LNCAP (cell line): ENCODE measurements at regions not wholly inside any gene's neighbourhood (a gene's known extent, or its start where the extent isn't known, plus 50 kb on each side); places are given as distances from the start of the nearest gene placed in this dataset.

Experiments
- TF ChIP-seq, protein P1 (sequence below): fragments of 450-650 bp; IDR thresholded peaks from 2 replicates; pipeline ENCODE4 v1.5.1; 2017; ENCODE audit warnings: mild to moderate bottlenecking

DNA sequence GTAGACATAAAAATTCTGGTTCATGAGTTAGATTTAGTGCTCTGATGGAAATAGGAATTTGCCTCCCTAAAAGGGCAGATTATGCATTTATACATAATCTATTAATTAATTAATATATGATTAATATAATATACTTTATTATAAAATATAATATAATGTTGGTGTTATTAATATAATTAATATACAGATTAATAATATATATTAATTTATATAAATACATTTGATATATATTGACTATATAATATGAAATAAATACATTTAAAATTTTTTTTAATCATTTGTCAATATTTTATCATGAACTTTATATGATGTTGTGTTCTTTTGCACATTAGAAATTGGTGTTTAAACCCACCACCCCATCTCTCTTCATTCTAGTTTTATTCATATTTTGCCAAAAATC is 652.1 kb upstream of the ZNF804A start:
- TF ChIP-seq, protein P1, sequence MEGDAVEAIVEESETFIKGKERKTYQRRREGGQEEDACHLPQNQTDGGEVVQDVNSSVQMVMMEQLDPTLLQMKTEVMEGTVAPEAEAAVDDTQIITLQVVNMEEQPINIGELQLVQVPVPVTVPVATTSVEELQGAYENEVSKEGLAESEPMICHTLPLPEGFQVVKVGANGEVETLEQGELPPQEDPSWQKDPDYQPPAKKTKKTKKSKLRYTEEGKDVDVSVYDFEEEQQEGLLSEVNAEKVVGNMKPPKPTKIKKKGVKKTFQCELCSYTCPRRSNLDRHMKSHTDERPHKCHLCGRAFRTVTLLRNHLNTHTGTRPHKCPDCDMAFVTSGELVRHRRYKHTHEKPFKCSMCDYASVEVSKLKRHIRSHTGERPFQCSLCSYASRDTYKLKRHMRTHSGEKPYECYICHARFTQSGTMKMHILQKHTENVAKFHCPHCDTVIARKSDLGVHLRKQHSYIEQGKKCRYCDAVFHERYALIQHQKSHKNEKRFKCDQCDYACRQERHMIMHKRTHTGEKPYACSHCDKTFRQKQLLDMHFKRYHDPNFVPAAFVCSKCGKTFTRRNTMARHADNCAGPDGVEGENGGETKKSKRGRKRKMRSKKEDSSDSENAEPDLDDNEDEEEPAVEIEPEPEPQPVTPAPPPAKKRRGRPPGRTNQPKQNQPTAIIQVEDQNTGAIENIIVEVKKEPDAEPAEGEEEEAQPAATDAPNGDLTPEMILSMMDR: no peak

DNA sequence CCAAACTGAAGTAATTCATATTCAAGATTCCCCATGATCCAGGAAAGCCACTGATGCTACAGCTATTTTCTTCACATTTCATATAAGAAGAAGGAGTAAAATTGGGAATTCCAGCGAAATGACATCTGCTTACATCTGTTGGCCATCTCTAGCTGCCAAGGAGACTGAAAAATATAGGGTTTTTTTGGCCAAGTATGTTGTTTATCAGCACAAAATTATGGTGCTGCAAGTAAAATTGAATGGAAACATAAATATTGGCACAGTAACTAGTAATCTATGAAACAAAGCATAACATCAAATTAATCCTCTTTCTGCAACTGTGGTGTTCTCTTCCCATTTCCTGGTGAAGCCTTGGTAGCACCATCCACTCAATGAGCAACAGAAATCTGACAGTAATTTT is 649.5 kb upstream of the ZNF804A start:
- TF ChIP-seq, protein P1: no peak

DNA sequence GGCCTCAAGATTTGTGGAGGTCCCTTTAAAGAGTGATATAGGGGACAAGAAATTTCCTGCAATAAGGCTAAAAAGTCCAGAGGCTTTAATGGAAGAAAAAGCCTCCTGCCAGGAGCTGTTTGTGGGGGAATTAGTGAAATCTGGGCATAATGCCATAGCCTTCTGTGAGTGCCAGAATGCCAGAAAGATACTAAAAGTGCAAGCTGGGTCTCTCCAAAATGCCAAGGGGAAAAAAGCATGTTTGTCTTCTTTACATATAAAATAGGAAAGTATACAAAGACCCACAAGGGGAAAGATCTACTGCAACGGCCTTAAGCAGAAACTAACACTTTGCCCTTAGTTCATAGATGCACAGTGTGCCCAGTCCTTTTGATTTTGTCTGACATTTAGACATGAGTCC is 647.7 kb upstream of the ZNF804A start:
- TF ChIP-seq, protein P1: no peak

DNA sequence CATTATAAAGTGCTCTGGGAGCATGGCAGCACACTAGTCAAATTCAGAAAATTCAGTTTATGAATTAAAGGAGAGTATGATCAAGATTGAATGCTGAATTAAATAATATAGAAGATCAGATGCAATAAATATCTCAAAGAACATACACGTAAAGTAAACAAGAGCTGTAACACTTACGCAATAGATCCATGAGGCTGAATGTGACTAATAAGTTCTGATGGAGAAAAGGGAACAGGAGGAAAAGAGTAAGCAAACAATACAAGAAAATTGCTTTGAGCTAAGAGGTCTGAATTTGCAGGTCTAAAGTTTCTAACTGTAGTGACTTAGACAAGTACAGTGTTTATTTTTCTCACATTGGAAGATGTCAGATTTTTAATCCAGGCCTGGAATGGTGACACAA is 646.7 kb upstream of the ZNF804A start:
- TF ChIP-seq, protein P1: no peak

DNA sequence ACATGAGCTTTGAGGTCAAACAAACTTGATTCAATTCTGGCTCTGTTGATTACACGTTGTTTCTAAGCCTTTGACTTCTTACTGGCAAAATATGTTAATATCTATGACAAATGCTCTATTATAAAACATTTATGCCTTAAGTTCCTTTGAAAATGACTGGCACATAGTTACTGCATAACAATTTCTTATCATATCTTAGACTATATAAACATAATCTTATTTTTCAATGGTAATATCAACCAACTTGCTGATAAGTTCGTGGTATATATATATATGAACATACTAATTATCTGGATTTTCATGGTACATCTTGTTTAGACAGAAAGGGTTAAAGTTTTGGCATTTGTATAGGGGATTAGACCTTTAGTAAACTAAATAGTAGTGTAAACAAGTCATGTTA is 645.6 kb upstream of the ZNF804A start:
- TF ChIP-seq, protein P1: no peak

DNA sequence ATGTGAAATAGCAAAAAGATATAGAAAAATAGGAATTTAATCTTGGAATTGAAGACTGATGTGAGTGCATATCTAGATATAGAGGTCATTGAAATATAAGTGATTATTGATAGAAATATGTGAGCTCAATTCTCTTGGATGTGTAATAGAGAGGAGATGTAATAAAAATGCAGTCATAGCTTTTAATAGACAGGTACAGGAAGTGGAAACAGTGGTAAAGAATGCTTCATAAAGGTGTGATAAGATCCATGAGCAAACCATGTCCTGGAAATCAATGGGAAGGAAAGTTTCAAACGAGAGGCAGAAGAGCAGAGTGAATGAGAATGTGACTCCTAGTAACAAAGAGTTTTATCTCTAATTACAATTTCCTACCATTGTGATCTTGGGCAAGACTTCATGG is 634.7 kb upstream of the ZNF804A start:
- TF ChIP-seq, protein P1: no peak

DNA sequence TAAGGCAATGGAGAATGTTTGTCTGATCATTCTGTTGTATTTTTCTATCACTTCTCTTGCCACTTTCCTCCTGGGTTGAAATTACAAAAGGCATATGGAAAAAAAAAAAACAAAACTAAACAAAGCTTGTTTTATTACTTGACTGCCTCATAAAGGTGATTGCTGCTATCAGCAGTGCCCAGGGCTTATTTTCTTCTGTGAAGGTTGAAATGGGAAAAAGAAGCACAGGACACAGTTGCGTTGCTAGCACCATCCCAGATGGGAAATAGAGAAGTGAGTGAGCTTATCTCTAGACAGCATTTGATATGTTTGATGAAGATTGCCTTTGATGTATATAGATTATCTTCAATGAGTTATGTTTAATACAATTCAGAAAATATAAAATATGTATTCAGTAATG is 633.8 kb upstream of the ZNF804A start:
- TF ChIP-seq, protein P1: no peak

DNA sequence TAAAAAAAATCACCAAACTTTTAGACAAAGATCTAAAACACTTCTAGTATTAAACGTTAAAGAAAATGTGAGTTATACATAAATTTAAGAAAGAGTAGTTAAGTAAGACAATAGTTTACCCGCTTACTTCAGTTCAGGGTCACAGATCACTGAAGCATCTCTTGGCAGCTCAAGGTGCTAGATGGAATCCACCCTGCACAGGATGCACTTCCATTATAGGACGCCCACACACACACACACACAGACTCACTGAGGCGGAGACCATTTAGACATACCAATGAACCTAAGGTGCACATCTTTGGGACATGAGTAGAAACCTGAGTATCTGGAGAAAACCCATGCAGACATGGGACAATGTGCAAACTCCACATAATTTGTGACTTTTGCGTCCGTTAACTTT is 630.6 kb upstream of the ZNF804A start:
- TF ChIP-seq, protein P1: no peak
